ENCODE measurements at regions not wholly inside any gene's neighbourhood (a gene's known extent, or its start where the extent isn't known, plus 50 kb on each side); places are given as distances from the start of the nearest gene placed in this dataset.

DNA sequence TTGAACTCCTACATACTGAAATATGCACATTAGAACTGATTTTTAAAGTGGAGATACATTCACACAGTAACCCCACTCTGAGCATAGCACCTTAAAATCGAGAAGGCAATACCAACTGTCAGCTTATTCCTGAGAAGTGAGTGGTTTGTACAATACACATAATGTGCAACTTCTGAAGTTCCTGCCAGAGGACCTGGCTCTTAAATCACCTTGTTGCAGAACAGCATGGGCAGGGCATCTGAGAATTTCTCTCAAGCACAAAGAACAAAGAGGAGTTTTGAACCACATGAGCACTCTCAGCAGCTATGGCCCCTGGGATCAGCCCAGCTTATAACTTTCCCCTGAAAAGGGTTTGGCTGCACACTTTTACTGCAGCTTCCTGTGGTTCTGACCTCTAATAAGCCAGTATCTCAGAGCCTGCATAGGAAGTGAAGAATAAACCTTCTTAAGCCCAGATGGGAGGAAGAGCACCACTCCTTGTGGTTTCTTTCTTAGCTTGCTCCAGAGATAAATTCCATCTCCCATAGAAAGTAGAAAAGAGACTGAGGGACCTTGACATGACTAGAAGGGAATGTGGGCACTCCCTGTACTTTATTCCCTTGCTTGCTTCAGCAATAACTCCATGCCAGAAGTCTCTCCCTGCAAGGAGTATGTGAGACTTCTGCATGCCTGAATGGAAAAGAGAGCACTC, 862.3 kb downstream of the SUCLG1 start:
- no peak for DNase-seq

DNA sequence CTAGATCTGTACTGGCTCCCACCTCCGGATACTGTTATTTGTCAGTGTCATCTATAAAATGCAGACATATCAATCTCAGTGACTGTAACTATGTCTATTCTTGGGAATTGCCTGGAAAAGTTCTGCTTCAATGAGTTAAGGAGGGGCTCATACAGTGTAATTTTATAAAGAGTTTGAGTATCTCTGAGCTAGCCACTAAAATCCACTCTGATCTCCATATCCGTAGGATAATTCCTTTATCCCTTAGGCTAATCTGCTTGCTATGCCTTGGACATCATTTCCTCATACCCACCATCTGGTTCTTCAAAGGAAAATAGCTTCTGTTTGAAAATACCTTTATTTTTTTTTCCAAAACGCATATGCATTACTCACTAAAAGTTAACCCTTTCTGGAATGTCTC, 863.2 kb downstream of the SUCLG1 start:
- DNase-seq, result no peak

DNA sequence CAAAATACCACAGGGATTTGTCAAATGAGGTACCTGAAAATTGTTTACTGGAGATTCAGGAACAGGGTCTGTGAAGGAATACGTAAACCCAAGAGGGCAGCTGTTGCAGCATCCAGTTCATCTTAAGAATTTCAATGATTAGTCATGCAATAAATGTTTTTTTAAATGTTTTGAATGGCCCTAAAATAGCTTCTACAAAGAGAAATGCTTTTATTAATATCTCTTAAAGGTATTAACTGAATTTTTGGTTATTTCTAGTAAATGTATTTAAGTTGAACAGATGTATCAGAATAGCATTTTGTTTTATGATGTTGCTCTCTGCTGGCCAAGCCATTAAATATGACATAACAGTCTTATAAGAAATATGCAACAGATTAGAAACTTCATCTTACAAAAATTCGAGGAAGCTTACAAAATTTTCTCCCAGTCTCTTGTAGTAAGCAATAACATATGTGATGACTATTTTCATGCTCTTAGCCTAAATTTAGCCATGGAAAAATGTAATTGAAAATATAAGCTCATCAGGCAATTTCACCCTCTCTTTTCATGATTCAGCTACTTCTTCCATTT, 863.9 kb downstream of the SUCLG1 start:
- no peak for DNase-seq

DNA sequence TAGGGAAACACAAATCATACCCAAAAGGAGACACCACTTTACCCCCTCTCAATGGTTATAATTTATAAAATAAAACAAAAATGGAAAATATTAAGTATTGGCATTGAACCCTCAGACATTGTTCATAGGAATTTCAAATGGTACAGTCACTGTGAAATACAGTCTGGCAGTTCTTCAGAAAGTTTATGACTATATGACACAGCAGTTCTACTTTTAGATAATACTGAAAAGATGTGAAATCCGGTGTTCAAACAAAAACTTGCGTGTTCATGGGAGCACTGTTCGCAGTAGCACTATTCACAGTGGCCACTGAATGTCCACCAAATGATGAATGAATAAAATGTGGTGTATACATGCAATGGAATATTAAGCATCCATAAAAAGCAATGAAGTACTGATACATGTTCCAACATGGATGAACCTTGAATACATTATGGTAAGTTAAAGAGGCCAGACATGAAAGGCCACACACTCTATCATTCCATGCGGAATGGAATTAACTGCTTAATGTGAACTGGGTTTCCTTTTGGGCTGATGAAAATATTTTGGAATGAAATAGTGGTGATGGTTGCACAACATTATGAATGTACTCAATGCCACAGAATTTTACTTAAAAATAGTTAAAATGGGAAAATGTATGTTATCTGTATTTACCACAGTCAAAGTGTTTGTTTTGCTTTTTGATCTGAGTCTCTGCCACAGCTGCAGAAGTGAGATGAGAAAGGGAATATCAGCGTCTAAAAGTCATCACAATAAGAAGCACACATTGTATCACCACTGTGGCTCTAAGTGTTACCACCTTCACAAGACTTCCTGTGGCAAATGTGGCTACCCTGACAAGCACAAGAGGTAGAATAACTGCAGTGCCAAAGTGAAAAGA, 864.6 kb downstream of the SUCLG1 start:
- no peak for DNase-seq

DNA sequence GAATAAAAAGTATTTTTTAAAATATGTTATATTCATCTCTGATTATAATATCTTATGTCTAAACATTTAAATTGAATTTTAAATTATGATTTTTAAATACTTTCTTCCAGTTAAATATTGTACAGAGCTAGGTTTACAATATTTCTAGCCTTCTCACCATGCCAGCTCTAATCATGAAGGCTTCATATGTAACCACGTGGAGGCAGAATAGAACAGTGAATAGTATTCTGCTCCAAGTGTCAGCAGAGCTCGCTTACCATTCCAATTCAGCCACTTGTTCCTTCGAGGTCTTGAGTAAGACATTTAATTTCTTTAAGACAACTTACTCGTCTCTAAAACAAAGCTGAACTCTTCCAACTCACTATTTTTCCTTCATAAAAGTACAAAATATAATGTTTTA, 871.8 kb downstream of the SUCLG1 start:
- no peak for DNase-seq

DNA sequence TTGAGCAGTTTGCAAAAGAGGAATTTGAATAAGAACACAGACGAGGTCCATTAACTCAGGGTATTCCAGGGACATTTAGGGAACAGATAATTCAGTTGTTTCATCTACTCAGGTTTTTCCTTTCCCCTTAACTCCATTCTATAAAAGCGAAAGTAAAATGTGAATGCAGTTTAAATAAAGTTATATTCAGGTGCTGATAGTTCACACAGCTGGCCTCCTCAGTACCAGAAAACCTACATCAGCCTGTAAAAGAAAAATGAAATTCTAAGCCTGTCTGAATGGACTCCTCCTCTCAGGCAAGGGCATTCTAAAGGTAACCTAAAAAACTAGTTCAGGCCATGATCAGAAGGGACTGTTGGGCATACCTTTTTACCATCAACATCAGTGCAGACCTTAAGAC, 873.8 kb downstream of the SUCLG1 start:
- no peak for DNase-seq

DNA sequence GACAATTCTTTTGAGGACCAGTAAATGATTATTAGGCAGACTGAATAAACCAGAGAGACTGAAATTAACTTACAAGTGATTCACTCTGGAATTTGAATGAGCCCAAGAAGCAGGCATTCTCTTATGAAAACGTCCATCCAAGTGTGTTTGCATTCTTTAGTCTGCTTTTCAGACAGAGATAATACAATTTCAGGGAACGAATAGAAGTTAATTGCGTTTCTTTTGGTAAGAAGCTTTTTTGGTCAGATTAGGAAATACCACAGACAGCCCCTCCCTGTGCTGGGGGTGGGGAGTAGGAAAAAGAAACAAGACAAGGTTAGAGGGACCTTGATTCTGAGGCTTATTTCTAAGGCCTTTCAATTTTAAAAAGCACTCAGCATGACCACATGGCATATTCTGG, 874.4 kb downstream of the SUCLG1 start:
- no peak for DNase-seq

DNA sequence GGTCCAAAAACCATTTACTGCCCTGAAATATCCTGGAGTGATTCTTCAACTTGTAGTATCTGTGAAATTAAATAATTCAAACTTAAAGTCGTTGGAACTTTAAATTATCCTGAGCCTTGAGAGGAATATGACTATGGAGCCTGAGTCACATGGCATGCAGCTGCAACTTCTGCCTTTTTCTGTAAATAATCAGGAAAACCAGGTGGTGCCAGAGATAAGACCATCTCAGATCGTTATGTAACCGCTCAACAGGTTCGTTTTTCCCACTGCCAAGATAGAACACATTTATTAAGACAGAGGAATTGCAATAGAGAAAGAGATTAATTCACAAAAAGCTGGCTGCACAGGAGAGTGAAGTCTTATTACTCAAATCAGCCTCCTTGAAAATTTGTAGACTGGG, 876.5 kb downstream of the SUCLG1 start:
- no peak for DNase-seq

DNA sequence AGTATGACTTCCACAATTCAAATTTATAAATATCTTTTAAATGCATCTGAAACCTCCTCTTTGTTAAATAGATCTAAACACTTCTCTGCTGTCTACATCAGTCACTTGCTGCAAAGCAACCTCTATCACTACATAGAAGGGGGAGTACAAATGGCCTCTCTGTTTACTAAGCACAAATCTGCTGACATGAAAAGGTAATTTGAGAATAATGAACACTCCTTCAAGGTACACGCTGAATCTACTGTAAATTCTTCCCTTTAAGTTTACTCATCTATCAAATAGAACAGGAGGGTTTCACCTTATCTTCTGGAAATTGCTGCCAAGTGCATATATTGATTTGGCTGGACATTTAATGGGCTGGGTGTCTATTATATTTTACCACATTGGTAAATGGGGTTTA, 879.6 kb downstream of the SUCLG1 start:
- DNase-seq, result no peak

DNA sequence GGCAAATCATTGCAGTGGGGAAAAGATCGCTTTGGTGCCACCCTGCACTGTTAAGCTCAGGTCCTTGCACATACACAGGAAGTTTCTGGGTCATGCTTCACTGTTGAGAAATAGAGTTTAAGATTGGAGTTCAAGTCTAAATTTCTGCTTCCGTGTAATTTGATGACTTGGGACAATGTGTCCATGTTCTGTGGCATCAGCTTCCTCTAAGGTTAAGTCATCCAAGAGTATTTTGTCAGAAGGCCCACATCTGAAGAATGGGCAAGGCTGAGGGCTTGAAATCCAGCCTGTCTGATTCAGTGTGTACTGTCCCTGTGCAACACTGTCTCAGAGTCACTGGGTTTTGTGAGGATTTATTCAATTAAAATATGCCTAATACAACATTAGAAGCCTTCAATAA, 880.7 kb downstream of the SUCLG1 start:
- DNase-seq, result no peak

DNA sequence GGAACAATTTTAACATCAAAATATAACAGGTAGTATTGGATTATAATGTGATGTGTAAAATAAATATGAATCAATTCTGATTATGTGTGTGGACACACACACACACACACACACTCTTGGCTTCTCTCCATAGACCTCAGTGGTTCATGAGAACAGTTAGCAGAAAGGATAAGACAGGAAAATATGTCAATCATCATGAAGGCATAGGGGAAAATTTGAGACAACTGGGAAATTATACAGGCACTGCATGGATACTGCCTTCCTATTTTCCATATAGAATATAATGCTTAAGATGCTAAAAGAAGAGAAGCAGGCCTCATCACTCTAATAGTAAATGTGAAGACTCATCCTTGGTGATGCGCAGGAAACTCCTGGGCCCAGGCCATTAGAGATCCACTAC, 884.5 kb downstream of the SUCLG1 start:
- DNase-seq, result no peak

DNA sequence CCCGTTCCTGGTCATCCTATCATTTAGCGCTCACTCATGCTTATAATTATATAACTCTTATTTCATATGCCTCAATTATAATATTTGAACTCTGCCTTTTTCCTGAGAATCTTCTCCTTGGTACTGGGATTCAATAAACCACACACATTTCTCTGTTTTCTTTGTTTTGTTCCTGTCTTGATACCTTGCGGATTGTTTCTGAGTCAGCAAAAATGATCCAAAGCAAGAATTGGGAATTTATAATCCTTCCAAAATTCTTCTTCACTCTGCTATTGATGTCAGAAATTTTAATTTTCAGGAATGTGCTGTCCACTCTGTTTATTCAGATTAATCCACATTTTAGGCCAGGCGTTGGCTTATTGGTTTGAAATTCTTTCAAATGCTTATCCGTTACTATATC, 886.0 kb downstream of the SUCLG1 start:
- DNase-seq, result no peak

DNA sequence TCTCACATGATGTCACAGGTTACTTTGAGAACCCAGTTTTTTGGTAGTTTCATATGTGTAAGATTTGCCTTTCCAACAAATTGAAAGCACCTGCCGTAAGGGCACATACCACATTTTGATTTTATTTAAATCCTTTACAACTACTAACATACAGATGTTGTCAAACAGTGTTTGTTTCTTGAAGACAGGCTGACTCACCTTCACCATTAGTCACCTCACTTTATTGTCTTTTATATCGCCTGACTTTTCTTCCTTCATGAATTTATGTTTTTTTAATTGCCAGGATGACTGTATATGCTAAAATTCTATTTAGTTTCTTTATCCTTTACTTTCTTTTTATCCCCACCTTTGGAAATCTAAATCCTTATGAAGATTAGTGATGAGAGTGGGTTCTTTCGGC, 886.7 kb downstream of the SUCLG1 start:
- DNase-seq, result no peak

DNA sequence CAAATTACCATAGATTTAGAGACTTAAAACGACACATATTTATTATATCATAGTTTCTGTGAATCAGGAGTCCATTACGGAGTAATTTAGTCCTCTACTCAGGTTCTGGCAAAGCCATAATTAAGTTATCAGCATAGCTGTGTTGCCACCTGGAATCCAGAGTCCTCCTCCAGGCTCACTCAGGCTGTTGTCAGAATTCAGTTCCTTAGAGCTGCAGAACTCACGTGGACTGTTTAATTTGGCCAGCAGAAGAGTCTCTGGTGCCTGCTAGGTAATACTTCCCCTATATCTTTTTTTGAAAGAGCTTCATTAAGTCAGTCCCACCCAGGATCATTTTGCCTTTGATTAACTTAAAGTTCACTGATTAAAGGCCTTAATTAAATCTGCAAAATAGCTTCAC, 891.5 kb downstream of the SUCLG1 start:
- DNase-seq, result no peak

DNA sequence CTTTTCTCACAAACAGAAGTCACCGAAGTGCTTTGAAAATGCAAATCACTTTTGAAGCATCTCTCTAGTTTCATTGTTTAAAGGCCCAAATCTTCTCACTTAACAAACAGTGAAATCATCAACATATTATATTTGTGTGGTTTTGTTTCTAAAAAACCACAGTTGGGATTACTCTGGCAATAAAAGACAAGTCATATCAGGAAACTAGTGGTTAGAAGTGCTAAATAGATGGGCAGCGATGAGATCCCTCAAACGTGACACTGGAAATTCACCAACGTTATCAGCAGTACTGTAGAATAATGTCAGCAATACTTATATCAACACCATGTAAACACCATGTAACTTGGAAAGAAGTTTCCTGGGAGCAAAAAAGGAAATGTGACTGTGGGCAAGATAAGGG, 893.5 kb downstream of the SUCLG1 start:
- no peak for DNase-seq

DNA sequence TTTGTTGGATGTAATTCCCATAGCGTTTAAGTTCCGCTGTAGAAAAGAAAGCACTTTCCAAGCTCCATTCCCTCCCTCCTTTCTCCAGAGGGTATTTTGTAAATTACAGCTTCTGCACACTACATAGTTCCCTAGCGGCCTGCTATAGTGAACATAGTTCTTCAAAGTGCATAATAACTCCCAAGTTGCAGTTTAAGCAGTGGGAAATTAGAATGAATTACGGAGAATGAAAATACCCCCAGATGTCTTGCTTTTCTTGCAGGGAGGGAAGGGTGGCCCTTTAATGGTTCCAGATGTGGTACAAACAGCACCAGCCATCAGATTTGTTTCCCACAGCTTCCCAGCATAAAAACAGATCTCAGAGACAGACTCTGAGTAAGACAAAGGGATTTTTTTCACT, 893.9 kb downstream of the SUCLG1 start:
- no peak for DNase-seq

DNA sequence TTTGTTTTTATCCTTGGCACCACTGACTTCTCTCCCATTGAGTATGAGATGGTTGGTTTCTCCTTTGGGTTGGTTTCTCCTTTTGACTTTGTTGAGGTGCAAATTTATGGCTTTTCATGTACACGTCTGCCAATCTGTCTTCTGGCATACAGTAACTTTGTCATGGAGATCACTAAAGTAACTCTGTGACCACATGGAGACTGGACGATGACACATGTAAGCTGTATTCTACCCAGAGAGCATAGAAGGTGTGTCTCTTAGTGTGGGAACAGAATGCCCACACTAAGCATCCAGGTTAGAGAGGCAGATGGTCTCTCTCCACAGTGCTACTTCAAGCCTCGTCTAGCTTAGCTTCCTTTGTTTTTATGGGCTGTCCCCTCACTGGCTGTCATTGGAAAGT, 897.5 kb downstream of the SUCLG1 start:
- DNase-seq, result no peak

DNA sequence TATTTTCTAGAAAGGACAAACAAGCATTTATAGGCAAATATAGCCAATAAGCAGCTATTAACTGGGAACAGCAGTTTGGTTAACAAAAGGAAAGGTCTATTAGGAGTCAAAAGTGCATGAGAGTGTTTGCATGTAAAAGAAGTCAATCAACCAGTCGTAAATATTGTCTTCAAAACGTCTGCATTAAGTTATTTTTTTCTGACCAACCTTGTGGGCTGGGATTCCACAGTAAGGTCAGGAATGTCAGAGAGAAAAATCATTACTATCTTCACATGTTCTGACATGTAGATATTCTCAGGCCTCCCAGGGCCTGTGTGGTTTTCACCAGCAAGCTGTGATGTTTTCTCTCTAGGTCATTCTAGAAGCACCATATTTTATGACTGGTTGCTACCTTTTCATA, 922.5 kb downstream of the SUCLG1 start:
- no peak for DNase-seq

DNA sequence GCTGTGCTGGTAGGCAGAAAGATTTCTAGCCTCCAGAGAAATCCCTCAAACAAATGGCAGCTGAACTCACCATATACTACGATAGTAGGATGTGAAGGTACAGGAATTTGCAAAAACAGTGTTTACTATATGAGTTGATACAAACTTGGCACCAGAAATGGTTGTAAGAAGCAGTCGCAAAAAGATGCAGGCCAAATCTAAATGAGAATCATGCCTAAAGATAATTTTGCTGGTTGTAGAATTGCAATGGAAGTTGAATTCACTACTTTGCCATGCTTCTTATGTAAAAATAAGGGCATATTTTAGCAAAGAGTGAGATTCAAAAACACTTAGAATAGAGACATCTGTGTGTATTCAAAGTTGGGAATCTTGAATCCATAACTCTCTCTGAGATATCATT, 924.7 kb downstream of the SUCLG1 start:
- no peak for DNase-seq

DNA sequence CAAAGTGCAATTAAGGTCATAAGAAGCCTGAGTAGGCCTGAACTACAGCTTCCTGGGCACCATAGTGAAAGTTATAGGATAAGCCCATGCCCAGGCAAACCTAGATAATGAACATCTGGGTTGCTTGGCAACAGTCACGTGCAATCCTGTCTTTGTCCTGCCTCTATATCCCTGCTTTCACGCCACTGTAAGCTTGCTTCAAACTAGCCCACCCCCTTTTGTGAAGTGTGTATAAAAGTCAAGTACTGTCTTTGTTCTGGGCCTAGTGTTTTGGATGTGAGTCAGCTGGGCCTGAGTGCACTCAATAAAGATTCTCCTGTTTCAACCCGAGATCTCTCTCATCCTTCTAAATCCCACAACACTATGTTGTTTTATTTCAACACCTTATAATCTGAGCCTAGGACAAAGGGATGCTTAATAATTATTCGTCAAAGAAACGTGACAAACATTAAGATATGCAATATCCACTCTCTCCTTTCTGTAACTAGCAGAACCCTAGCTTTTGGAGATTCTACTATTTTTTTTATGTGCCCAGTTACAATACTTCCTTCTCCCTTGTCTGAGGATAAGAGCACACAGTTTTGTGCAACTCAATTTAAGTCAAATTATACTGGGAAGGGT, 927.8 kb downstream of the SUCLG1 start:
- peak; percentile 64 for DNase-seq

DNA sequence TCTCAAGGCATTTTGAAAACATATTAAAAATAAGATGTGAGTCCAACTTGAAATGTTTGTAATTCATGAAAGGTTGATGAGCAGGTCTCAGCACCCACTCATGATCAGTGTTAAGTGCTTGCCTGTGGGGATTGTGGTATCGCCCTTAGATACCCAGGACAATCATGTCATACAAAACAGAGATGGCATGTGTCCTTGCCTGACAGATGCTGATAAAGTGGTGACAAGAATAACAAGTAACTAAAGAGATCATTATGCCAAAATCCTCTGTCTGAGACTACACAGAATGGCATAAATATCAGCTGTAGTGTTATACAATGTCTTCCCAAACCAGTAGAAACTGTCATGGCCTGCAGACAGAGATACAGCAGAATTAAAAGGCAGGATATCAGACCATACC, 930.3 kb downstream of the SUCLG1 start:
- DNase-seq, result no peak

DNA sequence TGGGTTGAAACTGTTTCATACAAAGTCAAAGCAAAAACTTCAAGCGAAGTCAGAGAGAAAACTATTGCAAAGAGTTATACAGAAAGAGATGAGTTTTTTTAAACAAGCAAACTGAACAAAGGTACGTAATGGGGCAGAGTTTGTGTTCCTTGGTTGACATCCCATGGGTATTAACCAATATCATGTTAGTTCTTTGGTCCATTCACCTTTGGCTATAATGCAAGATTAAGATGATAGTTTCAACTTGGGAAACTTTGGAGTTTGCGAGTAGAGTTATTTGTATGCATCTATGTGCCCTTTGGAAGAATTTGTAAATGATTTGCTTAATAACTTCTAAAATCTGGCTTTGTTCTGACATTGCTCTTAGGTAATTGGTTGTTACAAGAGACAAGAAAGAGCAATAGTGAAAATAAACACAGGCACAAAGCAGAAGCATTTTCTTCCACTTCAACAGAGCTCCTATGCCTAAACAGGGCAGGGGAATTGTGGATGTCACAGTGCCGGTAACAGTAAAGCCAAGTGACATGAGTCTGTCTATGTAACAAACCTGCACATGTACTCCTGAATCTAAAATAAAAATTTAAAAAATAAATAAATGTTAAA, 936.1 kb downstream of the SUCLG1 start:
- DNase-seq, result no peak

DNA sequence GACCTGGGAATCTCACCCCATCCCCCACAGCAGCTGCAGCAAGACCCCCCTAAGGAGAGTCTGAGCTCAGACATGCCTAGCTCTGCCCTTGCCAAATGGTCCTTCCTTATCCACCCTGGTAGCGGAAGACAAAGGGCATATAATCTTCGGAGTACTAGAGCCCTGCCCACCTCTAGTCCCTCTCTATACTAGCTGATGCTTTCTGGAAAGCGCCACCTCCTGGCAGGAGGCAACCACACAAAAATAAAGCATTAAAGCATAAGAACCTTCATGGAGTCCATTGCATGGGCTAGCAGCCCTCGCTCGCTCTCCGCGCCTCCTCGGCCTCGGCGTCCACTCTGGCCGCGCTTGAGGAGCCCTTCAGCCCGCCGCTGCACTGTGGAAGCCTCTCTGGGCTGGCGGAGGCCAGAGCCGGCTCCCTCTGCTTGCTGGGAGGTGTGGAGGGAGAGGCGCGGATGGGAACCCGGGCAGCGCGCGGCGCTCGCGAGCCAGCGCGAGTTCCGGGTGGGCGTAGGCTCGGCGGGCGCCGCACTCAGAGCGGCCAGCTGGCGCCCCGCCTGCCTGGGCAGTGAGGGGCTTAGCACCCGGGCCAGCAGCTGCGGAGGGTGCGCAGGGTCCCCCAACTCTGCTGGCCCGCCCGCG, 941.2 kb downstream of the SUCLG1 start:
- DNase-seq, result no peak

Measured in NCI-H1092 (cell line).